ENCODE measurements at regions not wholly inside any gene's neighbourhood (a gene's known extent, or its start where the extent isn't known, plus 50 kb on each side); places are given as distances from the start of the nearest gene placed in this dataset.

DNA sequence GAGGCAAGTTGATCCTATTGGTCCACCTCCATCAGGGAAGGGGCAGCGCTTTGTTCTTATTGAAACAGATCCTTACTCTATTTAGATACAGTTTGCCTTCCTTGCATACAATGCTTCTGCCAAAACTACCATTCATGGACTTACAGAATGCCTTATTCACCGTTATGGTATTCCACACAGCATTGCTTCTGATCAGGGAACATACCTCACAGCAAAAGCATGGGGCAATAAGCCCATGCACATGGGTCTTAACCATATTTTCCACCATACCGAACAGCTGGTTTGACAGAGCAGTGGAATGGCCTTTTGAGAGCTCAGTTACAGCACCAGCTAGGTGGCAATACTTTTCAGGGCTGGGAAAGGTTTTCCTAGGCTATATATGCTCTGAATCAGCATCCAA is 544.8 kb upstream of the ADGRL4 start:
- H3K27me3 Mint-ChIP-seq, result no peaks in the 10 kb centered on the region
- no peak for DNase-seq
- H3K36me3 Mint-ChIP-seq (ENCODE audit: low read depth), result no peaks in the 10 kb centered on the region
- no peak overlapping the region for H3K4me3 Mint-ChIP-seq
- no peaks in the 10 kb centered on the region for H3K4me1 Mint-ChIP-seq
- H3K9me3 ChIP-seq (ENCODE audit: control insufficient read depth, low read length, poor library complexity, severe bottlenecking), result no peaks in the 10 kb centered on the region
- no peak overlapping the region for H3K27ac Mint-ChIP-seq
- no peak for ATAC-seq

DNA sequence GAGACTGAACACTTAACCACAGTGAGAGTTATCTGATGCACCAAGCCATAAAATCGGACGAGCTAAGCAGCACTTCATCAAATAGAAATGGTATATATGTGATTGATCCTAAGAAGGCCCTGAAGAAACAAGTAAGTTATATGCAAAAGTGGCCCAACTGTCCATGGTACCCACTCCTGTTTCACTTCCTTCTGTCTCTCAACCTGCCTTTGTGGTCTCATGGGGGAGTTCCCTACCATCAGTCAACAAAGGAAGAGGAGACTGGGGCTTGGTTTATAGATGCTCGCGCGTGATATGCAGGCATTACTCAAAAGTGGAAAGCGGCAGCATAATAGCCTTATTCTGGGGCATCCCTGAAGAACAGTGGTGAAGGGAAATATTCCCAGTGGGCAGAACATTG is 543.9 kb upstream of the ADGRL4 start:
- Mint-ChIP-seq H3K36me3 (ENCODE audit: low read depth) (no peaks in the 10 kb centered on the region), H3K27ac (no peak overlapping the region), H3K4me3 (no peak overlapping the region), H3K4me1 (no peaks in the 10 kb centered on the region), H3K27me3 (no peaks in the 10 kb centered on the region)
- H3K9me3 ChIP-seq (ENCODE audit: control insufficient read depth, low read length, poor library complexity, severe bottlenecking), result no peaks in the 10 kb centered on the region
- no peak for DNase-seq
- ATAC-seq, result no peak

DNA sequence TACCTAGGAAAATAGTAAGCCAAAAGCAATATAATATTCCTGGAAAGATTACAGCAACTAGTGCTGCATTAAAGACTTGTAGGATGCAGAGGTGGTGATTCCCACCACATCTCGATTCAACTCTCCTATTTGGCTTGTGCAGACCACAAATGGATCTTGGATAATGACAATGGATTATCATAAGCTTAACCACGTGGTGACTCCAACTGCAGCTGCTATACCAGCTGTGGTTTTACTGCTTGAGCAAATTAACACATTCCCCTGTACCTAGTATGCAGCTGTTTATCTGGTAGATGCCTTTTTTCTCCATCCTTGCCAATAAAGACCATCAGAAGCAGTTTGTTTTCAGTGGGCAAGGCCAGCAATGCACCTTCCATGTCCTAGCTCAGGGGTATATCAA is 542.7 kb upstream of the ADGRL4 start:
- no peak for DNase-seq
- H3K27me3 Mint-ChIP-seq, result no peaks in the 10 kb centered on the region
- H3K9me3 ChIP-seq (ENCODE audit: control insufficient read depth, low read length, poor library complexity, severe bottlenecking), result no peaks in the 10 kb centered on the region
- H3K4me3 Mint-ChIP-seq, result no peak overlapping the region
- no peaks in the 10 kb centered on the region for H3K4me1 Mint-ChIP-seq
- H3K27ac Mint-ChIP-seq, result no peak overlapping the region
- H3K36me3 Mint-ChIP-seq (ENCODE audit: low read depth), result no peaks in the 10 kb centered on the region
- no peak for ATAC-seq

DNA sequence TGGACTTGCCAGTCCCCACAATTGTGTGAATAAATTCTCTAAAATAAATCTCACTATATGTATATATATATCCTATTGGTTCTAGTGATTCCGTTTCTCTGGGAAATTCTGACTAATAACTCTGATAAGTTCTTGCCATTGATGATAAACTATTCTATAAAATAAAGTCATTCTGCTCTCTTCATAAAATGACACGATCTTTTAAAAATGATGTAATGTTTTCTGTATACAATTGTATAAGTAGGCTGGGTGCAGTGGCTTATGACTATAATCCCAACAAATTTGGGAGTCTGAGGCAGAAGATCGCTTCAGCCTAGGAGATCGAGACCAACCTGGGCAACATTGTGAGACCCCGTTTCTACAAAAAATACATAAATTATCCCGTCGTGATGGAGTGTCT is 541.0 kb upstream of the ADGRL4 start:
- no peaks in the 10 kb centered on the region for H3K9me3 ChIP-seq (ENCODE audit: control insufficient read depth, low read length, poor library complexity, severe bottlenecking)
- no peak for ATAC-seq
- no peak overlapping the region for H3K4me3 Mint-ChIP-seq
- H3K4me1 Mint-ChIP-seq, result no peaks in the 10 kb centered on the region
- no peaks in the 10 kb centered on the region for H3K27me3 Mint-ChIP-seq
- DNase-seq, result no peak
- H3K27ac Mint-ChIP-seq, result no peak overlapping the region
- H3K36me3 Mint-ChIP-seq (ENCODE audit: low read depth), result no peaks in the 10 kb centered on the region

DNA sequence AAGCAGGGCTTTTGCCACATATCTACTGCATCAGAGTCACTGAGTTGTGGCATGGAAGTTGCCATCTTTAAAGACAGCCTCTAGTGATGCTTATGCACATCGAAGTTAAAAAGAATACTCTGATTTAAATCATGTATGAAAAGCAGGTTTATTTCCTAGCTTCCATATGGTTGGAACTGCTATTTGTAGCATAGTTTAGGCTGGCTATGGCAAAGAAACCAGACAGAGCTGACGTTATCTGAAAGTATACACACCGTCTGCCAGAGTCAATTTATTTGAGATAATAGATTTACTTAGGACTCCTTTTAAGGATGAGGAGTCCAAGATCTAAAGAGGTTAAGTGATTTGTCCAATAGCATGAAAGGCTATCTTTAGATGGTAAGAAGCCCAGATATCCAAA is 536.9 kb upstream of the ADGRL4 start:
- no peak for ATAC-seq
- H3K9me3 ChIP-seq (ENCODE audit: control insufficient read depth, low read length, poor library complexity, severe bottlenecking), result no peaks in the 10 kb centered on the region
- no peaks in the 10 kb centered on the region for H3K4me1 Mint-ChIP-seq
- H3K4me3 Mint-ChIP-seq, result no peak overlapping the region
- H3K36me3 Mint-ChIP-seq (ENCODE audit: low read depth), result no peaks in the 10 kb centered on the region
- H3K27me3 Mint-ChIP-seq, result no peaks in the 10 kb centered on the region
- H3K27ac Mint-ChIP-seq, result no peak overlapping the region
- no peak for DNase-seq

DNA sequence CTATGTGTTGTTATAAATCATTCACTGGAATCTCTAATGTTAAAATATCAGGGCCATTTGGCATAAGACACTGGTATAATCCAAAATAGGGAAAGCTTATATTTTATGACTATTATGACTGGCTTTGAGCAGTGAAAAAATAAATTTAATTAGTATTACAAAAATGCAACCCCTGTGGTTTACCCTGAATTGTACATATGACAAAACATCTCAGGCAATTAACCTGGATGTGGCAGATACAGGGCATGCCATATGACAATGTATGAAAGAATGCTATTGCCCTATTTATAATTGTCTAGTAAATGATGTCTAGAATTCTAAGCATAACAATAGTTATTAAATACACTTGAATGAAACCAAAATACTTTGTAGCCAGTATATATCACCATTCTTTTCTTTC is 532.5 kb upstream of the ADGRL4 start:
- Mint-ChIP-seq H3K27ac (no peak overlapping the region), H3K36me3 (ENCODE audit: low read depth) (no peaks in the 10 kb centered on the region), H3K4me3 (no peak overlapping the region), H3K4me1 (no peaks in the 10 kb centered on the region), H3K27me3 (no peaks in the 10 kb centered on the region)
- no peaks in the 10 kb centered on the region for H3K9me3 ChIP-seq (ENCODE audit: control insufficient read depth, low read length, poor library complexity, severe bottlenecking)
- ATAC-seq (no peak), DNase-seq (no peak)

DNA sequence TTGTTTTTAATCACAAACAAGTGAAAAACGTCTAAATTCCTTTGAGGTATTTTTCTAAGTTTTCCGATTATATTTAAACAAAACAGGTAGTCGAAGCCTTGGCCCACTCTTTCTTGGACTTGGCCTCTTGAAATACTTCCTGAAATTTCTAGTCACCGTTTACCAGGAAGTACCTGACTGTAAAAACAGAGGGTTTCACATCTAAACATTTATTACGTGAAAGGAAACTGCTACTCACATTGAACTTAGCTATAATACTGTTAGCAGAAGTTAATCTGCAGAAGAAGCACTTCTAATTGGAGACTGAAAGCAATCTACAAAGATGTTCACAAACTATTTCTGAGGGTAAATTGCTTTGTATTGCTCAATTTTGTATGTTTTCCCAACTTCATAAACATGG is 526.0 kb upstream of the ADGRL4 start:
- no peak overlapping the region for H3K4me3 Mint-ChIP-seq
- H3K4me1 Mint-ChIP-seq, result no peaks in the 10 kb centered on the region
- DNase-seq (no peak), ATAC-seq (no peak)
- H3K27ac Mint-ChIP-seq, result no peak overlapping the region
- no peaks in the 10 kb centered on the region for H3K9me3 ChIP-seq (ENCODE audit: control insufficient read depth, low read length, poor library complexity, severe bottlenecking)
- no peaks in the 10 kb centered on the region for H3K36me3 Mint-ChIP-seq (ENCODE audit: low read depth)
- H3K27me3 Mint-ChIP-seq, result no peaks in the 10 kb centered on the region

DNA sequence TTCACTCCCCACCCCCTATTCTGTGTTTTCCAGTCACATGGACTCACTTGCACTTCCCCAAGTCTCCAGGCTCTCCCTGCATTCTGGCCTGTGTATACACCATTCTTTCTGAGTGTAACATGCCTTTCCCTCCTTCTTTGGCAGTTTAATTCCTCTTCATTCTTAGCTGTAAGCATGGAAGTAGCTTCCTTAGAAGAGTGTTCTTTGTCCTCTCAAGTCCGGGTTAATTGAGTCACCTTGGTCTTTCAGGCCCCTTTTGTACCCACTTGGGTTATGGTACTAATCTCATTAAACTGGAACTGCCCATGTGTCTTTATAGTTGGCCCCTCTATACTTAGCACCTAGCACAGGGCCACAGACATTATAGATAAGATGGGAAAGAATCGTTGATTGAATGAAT is 525.3 kb upstream of the ADGRL4 start:
- Mint-ChIP-seq H3K36me3 (ENCODE audit: low read depth) (no peaks in the 10 kb centered on the region), H3K4me3 (no peak overlapping the region), H3K27ac (no peak overlapping the region), H3K4me1 (no peaks in the 10 kb centered on the region), H3K27me3 (no peaks in the 10 kb centered on the region)
- DNase-seq, result no peak
- no peaks in the 10 kb centered on the region for H3K9me3 ChIP-seq (ENCODE audit: control insufficient read depth, low read length, poor library complexity, severe bottlenecking)
- no peak for ATAC-seq

DNA sequence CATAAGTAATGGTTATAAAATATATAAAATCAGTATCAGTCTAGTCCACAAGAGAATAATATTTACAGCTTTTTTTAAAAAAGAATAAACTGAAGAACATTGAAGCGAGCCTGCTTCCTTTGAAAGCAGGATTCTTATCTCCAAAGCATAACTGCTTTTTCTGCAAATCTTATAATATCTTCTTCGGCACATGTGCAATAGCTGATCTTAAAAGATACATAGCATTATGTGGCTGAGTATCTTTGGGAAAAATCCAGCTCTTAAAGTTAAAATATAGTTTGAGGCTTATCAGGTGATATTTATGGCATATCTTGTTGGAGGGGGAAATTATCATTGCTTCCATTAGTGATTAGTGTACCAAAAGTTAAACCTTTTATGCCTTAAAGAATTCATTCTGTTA is 523.9 kb upstream of the ADGRL4 start:
- H3K4me3 Mint-ChIP-seq, result no peak overlapping the region
- no peaks in the 10 kb centered on the region for H3K9me3 ChIP-seq (ENCODE audit: control insufficient read depth, low read length, poor library complexity, severe bottlenecking)
- ATAC-seq (no peak), DNase-seq (no peak)
- no peak overlapping the region for H3K27ac Mint-ChIP-seq
- no peaks in the 10 kb centered on the region for H3K4me1 Mint-ChIP-seq
- H3K27me3 Mint-ChIP-seq, result no peaks in the 10 kb centered on the region
- no peaks in the 10 kb centered on the region for H3K36me3 Mint-ChIP-seq (ENCODE audit: low read depth)

DNA sequence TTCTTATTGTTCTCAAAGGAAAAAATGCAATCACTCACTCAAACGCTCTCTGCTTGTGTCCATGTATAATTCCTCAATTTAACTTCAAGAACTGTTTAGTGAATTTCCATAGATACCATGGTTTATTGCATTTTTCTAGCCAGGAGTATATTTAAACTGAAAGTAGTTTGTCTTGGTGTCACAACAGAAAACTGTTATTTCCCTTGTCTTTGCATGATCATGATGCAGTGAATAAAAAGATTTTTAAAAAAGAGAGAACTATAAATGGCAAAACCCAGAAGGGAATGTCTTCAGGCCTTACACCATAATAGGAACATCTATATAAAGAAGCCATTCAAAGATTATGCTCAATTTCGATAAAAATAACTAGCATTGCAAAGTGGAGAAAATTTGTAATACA is 523.5 kb upstream of the ADGRL4 start:
- no peaks in the 10 kb centered on the region for H3K4me1 Mint-ChIP-seq
- H3K27ac Mint-ChIP-seq, result no peak overlapping the region
- H3K9me3 ChIP-seq (ENCODE audit: control insufficient read depth, low read length, poor library complexity, severe bottlenecking), result no peaks in the 10 kb centered on the region
- DNase-seq, result no peak
- no peak for ATAC-seq
- H3K4me3 Mint-ChIP-seq, result no peak overlapping the region
- no peaks in the 10 kb centered on the region for H3K36me3 Mint-ChIP-seq (ENCODE audit: low read depth)
- H3K27me3 Mint-ChIP-seq, result no peaks in the 10 kb centered on the region

DNA sequence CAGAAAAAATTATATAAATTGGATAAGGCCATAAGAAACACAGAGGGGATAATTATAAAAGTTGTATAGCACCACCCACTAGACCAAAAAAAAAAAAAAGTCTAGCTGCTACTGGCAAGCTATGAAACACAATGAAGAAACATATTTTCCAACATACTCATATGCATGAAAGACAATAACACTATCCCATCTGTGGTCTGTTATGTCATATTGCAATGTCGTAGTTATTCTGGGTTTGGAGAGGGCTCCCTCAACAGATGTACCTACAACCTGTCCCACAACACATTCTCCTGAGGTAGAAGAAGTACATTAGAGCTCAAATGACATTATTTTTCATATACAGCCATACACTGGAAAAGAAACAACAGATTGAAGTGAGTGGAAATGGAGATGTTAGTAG is 517.6 kb upstream of the ADGRL4 start:
- no peaks in the 10 kb centered on the region for H3K4me1 Mint-ChIP-seq
- no peak overlapping the region for H3K4me3 Mint-ChIP-seq
- H3K36me3 Mint-ChIP-seq (ENCODE audit: low read depth), result no peaks in the 10 kb centered on the region
- no peak overlapping the region for H3K27ac Mint-ChIP-seq
- H3K27me3 Mint-ChIP-seq, result no peaks in the 10 kb centered on the region
- no peak for DNase-seq
- no peak for ATAC-seq
- no peaks in the 10 kb centered on the region for H3K9me3 ChIP-seq (ENCODE audit: control insufficient read depth, low read length, poor library complexity, severe bottlenecking)

DNA sequence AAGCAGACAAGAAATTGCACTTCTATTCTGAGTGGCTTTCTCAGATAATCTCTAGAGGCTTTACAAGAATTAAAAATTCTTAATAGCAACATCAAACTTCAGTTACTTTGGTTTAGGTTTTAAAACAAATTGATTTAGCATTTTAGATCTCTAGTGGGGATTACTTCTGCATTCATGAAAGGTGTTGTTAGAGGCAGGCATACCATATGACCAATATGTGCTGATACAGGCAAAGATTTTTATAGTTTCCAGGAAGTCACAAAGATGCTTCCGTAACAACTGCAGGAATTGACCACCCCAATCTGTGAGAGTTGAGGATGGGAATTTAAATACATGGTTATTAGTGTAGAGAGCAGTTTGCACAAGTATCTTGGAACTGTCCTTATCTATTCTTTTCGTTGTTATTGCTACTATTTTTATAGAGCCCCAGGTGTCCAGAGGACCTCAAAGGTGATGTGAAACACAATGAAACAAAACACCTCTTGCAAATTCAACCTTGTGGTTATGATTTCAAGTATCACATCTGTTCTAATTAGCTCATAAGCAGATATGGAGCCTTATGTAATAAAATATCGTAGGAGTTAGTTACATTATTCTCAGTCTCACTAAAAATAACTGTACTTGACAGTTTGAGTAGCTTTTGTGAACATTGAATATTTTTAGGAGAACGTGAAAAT is 512.7 kb upstream of the ADGRL4 start:
- H3K4me3 Mint-ChIP-seq, result no peak overlapping the region
- H3K9me3 ChIP-seq (ENCODE audit: control insufficient read depth, low read length, poor library complexity, severe bottlenecking), result no peaks in the 10 kb centered on the region
- no peaks in the 10 kb centered on the region for H3K27me3 Mint-ChIP-seq

DNA sequence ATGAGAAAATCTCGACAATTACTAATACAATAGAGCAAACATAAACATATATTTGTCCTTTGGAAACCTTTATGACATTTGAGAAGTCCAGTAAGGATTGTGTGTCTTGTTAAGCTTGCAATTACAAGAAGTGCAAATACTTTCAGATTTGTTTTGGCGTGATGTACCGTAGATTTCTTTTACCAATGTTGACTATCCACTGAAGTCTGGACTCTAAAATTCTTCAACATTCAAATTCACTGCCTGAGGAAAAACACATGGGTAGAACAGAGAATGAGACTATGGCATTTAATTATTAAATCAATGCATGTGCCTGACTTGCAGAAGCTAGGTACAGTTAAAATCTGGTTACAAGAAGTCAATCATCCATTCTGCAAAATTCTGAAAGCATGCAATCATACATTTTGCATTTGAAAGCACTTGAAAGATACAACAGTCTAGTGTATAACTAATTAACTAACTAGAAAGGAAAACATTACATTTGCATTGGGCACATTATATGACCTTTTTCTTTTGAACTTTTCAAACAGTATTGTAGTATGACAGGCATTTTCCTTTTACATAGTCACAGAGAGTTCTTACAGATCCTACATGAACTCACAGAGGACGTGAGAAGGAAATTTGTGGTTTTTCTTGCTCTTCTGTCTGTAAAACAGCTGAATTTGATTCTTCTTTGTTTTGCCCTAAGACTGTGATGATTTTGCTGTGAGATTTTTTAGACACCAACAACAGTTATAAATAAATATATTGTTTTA is 511.1 kb upstream of the ADGRL4 start:
- Mint-ChIP-seq H3K4me3 (no peak overlapping the region), H3K4me1 (no peaks in the 10 kb centered on the region), H3K27me3 (no peaks in the 10 kb centered on the region), H3K36me3 (ENCODE audit: low read depth) (no peaks in the 10 kb centered on the region), H3K27ac (no peak overlapping the region)
- H3K9me3 ChIP-seq (ENCODE audit: control insufficient read depth, low read length, poor library complexity, severe bottlenecking), result no peaks in the 10 kb centered on the region
- DNase-seq (no peak), ATAC-seq (no peak)

More for the DNA sequence above, 512.7 kb upstream of the ADGRL4 start:
- Mint-ChIP-seq H3K36me3 (ENCODE audit: low read depth) (no peaks in the 10 kb centered on the region), H3K4me1 (no peaks in the 10 kb centered on the region), H3K27ac (no peak overlapping the region)
- ATAC-seq, result no peak
- DNase-seq, result no peak

DNA sequence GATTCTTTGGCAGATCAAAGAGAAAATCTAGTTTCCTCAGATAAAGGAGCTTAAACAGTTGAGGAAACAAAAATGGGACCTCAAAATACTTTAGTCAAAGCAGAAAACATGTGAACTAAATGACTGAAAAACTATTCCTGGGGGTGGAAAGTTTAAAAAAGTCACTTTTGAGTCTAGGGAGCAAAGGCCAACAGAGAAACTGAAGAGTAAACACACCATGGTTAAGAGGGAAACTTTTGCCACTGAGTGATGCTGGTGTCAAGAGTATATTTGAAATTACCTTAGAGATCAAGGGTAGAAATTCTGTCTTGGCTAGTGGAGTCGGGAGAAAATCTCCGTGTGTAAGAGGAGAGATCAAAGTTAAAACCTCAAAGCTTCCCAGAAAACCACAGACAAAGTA is 501.2 kb upstream of the ADGRL4 start:
- ATAC-seq (no peak), DNase-seq (no peak)
- H3K9me3 ChIP-seq (ENCODE audit: control insufficient read depth, low read length, poor library complexity, severe bottlenecking), result no peaks in the 10 kb centered on the region
- Mint-ChIP-seq H3K27ac (no peak overlapping the region), H3K27me3 (no peaks in the 10 kb centered on the region), H3K36me3 (ENCODE audit: low read depth) (no peaks in the 10 kb centered on the region), H3K4me3 (no peak overlapping the region), H3K4me1 (no peaks in the 10 kb centered on the region)
